C4-2B (cell line): ENCODE measurements at regions not wholly inside any gene's neighbourhood (a gene's known extent, or its start where the extent isn't known, plus 50 kb on each side); places are given as distances from the start of the nearest gene placed in this dataset.

Source experiments
- H3K27ac ChIP-seq: fragments of 450-650 bp; 2 replicates; pipeline ENCODE4 v1.5.1; 2017
- CTCF ChIP-seq: fragments of 450-650 bp; conservative IDR thresholded peaks from 2 replicates; pipeline ENCODE4 v1.5.1; 2017; ENCODE audit warnings: mild to moderate bottlenecking
- ZFX ChIP-seq: fragments of 450-650 bp; IDR thresholded peaks from 2 replicates; pipeline ENCODE4 v1.6.1; 2017

- no peak overlapping the region for H3K27ac ChIP-seq
- no peak for TF ChIP-seq ZFX
- no peak for TF ChIP-seq CTCF
Observed at GRCh38 chr14:34059037-34059924, 108.4 kb upstream of the EGLN3 start.

GRCh38 chr14:34058510-34058909, 107.6 kb upstream of the EGLN3 start:
- no peak for TF ChIP-seq CTCF
- TF ChIP-seq ZFX: no peak
- no peak overlapping the region for H3K27ac ChIP-seq

- H3K27ac ChIP-seq: no peak overlapping the region
- no peak for TF ChIP-seq CTCF
- TF ChIP-seq ZFX: no peak
Observed at GRCh38 chr14:34056046-34056445, 105.2 kb upstream of the EGLN3 start.

- TF ChIP-seq ZFX (no peak), CTCF (no peak)
- H3K27ac ChIP-seq: no peak overlapping the region
Observed at GRCh38 chr14:34055157-34055950, 104.5 kb upstream of the EGLN3 start.

GRCh38 chr14:34053666-34054065, 102.8 kb upstream of the EGLN3 start:
- no peak overlapping the region for H3K27ac ChIP-seq

GRCh38 chr14:34052658-34053014, 101.8 kb upstream of the EGLN3 start:
- no peak for TF ChIP-seq ZFX
- no peak for TF ChIP-seq CTCF
- no peak overlapping the region for H3K27ac ChIP-seq

More at GRCh38 chr14:34053666-34054065, 102.8 kb upstream of the EGLN3 start:
- TF ChIP-seq ZFX (no peak), CTCF (no peak)
